A549 (cell line): ENCODE measurements at regions not wholly inside any gene's neighbourhood (a gene's known extent, or its start where the extent isn't known, plus 50 kb on each side); places are given as distances from the start of the nearest gene placed in this dataset.

ENCODE experiments used
- CHD2 ChIP-seq: fragments of 150-350 bp; IDR thresholded peaks from 2 replicates; pipeline ENCODE4 v1.6.1; 2014; ENCODE audit warnings: low read length; ENCODE audit not compliant: partially characterized antibody
- EP300 ChIP-seq, 2 experiments: fragments of >200 bp; sonication (Bioruptor Twin); formaldehyde crosslinking; IDR thresholded peaks; 2 replicates in 1 of 2; 3 replicates in 1 of 2; pipeline ENCODE4 v1.6.1; 2016 to 2017
- MAZ ChIP-seq: fragments of 150-350 bp; IDR thresholded peaks from 2 replicates; pipeline ENCODE4 v1.6.1; 2014; ENCODE audit warnings: antibody characterized with exemption, low read depth, low read length, borderline replicate concordance
- RAD21 ChIP-seq, 2 experiments: fragments of >200 bp in 1 of 2; sonication (Bioruptor Twin) in 1 of 2; formaldehyde crosslinking in 1 of 2; IDR thresholded peaks in 1 of 2; conservative IDR thresholded peaks in 1 of 2; 2 replicates in 1 of 2; 3 replicates in 1 of 2; pipeline ENCODE4 v1.6.1; 2012 to 2018; ENCODE audit warnings: inconsistent platforms in 1 of 2
- RCOR1 ChIP-seq: fragments of 150-350 bp; IDR thresholded peaks from 2 replicates; pipeline ENCODE4 v1.6.1; 2014; ENCODE audit warnings: antibody characterized with exemption, low read length, low read depth
- RFX5 ChIP-seq: fragments of 450-650 bp; IDR thresholded peaks from 2 replicates; pipeline ENCODE4 v1.7.1; 2014; ENCODE audit warnings: antibody characterized with exemption, mild to moderate bottlenecking, moderate library complexity
- SMC3 ChIP-seq: fragments of >200 bp; sonication (Bioruptor Twin); formaldehyde crosslinking; IDR thresholded peaks from 3 replicates; pipeline ENCODE4 v1.6.1; 2018; ENCODE audit warnings: inconsistent platforms
- TF ChIP-seq, protein P1 (sequence below): fragments of >200 bp; sonication (Bioruptor Twin); formaldehyde crosslinking; IDR thresholded peaks from 3 replicates; pipeline ENCODE4 v1.5.1; 2016

GRCh38 chr13:42709276-42709675 lies 72.1 kb upstream of the FAM216B start:
- TF ChIP-seq EP300 (IDR thresholded peaks at IDR 0.05) (no peak), MAZ (no peak), RAD21 (conservative IDR thresholded peaks at IDR 0.05 in 1 of 2, IDR thresholded peaks at IDR 0.05 in 1 of 2) (no peak), CHD2 (no peak), SMC3 (no peak), RCOR1 (no peak), RFX5 (no peak)
- TF ChIP-seq, protein P1, sequence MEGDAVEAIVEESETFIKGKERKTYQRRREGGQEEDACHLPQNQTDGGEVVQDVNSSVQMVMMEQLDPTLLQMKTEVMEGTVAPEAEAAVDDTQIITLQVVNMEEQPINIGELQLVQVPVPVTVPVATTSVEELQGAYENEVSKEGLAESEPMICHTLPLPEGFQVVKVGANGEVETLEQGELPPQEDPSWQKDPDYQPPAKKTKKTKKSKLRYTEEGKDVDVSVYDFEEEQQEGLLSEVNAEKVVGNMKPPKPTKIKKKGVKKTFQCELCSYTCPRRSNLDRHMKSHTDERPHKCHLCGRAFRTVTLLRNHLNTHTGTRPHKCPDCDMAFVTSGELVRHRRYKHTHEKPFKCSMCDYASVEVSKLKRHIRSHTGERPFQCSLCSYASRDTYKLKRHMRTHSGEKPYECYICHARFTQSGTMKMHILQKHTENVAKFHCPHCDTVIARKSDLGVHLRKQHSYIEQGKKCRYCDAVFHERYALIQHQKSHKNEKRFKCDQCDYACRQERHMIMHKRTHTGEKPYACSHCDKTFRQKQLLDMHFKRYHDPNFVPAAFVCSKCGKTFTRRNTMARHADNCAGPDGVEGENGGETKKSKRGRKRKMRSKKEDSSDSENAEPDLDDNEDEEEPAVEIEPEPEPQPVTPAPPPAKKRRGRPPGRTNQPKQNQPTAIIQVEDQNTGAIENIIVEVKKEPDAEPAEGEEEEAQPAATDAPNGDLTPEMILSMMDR, result no peak
